ENCODE measurements at regions not wholly inside any gene's neighbourhood (a gene's known extent, or its start where the extent isn't known, plus 50 kb on each side); places are given as distances from the start of the nearest gene placed in this dataset.

DNA sequence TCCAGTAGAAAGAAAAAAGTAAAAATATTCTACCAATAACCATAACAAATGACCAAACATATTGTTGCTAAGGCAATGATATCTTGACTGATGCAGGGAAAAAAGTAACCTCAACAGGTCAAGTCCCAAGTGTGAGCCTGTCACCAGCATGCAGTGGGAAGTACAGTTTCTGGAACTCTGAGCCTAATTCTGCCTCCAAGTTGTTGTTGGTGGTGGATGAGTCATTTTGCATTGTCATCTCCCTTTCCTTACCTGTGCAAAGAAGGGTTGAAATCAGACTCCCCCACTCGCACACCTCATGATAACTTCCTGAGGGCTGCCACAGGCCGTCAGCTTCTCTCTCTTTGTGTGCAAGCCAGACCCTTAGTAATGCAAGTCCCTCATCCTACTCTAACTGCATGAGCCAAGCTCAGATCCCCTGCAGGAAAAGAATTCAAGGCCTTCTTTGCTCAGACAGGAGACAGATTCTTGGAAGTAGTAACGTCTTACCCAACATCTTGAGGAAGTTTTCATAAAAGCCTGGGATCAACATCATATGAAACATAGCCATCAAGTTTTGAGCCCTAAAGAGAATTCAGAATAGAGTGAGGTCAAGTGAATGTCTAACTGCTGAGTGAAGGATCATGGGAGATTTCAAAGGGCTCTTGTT, 207.6 kb upstream of the FOXA2 start:
- H3K36me3 ChIP-seq (ENCODE audit: control insufficient read depth in 4 of 4, insufficient read depth in 3 of 4, low read depth in 1 of 4, low read length in 3 of 4), result no peaks in the 10 kb centered on the region

More for the DNA sequence above, 207.6 kb upstream of the FOXA2 start:
- H3K9ac ChIP-seq (ENCODE audit: low read depth in 1 of 2, low read length in 2 of 2), result no peak overlapping the region
- TF ChIP-seq NR2F2 (IDR thresholded peaks at IDR 0.05) (no peak), FOXA1 (IDR thresholded peaks at IDR 0.05) (no peak), FOXA2 (IDR thresholded peaks at IDR 0.05) (no peak), EGR1 (IDR thresholded peaks at IDR 0.05; ENCODE audit: low read depth in 2 of 2) (no peak), TAF1 (conservative IDR thresholded peaks at IDR 0.05) (no peak), GABPA (IDR thresholded peaks at IDR 0.05 in 1 of 2, conservative IDR thresholded peaks at IDR 0.05 in 1 of 2) (no peak), JUND (IDR thresholded peaks at IDR 0.05) (no peak), SP1 (IDR thresholded peaks at IDR 0.05) (no peak), HNF4A (conservative IDR thresholded peaks at IDR 0.05) (no peak), YY1 (IDR thresholded peaks at IDR 0.05) (no peak), RXRA (IDR thresholded peaks at IDR 0.05) (no peak), RAD21 (IDR thresholded peaks at IDR 0.05) (no peak), HNF4G (IDR thresholded peaks at IDR 0.05) (no peak)
- TF ChIP-seq, protein P1, sequence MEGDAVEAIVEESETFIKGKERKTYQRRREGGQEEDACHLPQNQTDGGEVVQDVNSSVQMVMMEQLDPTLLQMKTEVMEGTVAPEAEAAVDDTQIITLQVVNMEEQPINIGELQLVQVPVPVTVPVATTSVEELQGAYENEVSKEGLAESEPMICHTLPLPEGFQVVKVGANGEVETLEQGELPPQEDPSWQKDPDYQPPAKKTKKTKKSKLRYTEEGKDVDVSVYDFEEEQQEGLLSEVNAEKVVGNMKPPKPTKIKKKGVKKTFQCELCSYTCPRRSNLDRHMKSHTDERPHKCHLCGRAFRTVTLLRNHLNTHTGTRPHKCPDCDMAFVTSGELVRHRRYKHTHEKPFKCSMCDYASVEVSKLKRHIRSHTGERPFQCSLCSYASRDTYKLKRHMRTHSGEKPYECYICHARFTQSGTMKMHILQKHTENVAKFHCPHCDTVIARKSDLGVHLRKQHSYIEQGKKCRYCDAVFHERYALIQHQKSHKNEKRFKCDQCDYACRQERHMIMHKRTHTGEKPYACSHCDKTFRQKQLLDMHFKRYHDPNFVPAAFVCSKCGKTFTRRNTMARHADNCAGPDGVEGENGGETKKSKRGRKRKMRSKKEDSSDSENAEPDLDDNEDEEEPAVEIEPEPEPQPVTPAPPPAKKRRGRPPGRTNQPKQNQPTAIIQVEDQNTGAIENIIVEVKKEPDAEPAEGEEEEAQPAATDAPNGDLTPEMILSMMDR (IDR thresholded peaks at IDR 0.05; ENCODE audit: low read depth, low read length, missing input control), result no peak
- TF ChIP-seq, protein P2, sequence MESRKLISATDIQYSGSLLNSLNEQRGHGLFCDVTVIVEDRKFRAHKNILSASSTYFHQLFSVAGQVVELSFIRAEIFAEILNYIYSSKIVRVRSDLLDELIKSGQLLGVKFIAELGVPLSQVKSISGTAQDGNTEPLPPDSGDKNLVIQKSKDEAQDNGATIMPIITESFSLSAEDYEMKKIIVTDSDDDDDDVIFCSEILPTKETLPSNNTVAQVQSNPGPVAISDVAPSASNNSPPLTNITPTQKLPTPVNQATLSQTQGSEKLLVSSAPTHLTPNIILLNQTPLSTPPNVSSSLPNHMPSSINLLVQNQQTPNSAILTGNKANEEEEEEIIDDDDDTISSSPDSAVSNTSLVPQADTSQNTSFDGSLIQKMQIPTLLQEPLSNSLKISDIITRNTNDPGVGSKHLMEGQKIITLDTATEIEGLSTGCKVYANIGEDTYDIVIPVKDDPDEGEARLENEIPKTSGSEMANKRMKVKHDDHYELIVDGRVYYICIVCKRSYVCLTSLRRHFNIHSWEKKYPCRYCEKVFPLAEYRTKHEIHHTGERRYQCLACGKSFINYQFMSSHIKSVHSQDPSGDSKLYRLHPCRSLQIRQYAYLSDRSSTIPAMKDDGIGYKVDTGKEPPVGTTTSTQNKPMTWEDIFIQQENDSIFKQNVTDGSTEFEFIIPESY (IDR thresholded peaks at IDR 0.05), result no peak
- TF ChIP-seq, protein P3, sequence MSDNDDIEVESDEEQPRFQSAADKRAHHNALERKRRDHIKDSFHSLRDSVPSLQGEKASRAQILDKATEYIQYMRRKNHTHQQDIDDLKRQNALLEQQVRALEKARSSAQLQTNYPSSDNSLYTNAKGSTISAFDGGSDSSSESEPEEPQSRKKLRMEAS (IDR thresholded peaks at IDR 0.05), result no peak
- TF ChIP-seq, protein P4, sequence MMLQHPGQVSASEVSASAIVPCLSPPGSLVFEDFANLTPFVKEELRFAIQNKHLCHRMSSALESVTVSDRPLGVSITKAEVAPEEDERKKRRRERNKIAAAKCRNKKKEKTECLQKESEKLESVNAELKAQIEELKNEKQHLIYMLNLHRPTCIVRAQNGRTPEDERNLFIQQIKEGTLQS (IDR thresholded peaks at IDR 0.05), result no peak
- TF ChIP-seq, protein P5, sequence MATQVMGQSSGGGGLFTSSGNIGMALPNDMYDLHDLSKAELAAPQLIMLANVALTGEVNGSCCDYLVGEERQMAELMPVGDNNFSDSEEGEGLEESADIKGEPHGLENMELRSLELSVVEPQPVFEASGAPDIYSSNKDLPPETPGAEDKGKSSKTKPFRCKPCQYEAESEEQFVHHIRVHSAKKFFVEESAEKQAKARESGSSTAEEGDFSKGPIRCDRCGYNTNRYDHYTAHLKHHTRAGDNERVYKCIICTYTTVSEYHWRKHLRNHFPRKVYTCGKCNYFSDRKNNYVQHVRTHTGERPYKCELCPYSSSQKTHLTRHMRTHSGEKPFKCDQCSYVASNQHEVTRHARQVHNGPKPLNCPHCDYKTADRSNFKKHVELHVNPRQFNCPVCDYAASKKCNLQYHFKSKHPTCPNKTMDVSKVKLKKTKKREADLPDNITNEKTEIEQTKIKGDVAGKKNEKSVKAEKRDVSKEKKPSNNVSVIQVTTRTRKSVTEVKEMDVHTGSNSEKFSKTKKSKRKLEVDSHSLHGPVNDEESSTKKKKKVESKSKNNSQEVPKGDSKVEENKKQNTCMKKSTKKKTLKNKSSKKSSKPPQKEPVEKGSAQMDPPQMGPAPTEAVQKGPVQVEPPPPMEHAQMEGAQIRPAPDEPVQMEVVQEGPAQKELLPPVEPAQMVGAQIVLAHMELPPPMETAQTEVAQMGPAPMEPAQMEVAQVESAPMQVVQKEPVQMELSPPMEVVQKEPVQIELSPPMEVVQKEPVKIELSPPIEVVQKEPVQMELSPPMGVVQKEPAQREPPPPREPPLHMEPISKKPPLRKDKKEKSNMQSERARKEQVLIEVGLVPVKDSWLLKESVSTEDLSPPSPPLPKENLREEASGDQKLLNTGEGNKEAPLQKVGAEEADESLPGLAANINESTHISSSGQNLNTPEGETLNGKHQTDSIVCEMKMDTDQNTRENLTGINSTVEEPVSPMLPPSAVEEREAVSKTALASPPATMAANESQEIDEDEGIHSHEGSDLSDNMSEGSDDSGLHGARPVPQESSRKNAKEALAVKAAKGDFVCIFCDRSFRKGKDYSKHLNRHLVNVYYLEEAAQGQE (IDR thresholded peaks at IDR 0.05), result no peak
- H3K27me3 ChIP-seq (ENCODE audit: control insufficient read depth in 4 of 4, insufficient read depth in 4 of 4, low read length in 3 of 4), result peaks cover 0 to 5% (median 0%) of the 10 kb centered on the region in 4 donors
- DNase-seq (ENCODE audit: low spot score), result no peak
- H3K4me3 ChIP-seq (ENCODE audit: low read depth in 1 of 3, low read length in 3 of 3), result no peak overlapping the region
- H3K4me1 ChIP-seq (ENCODE audit: control insufficient read depth in 4 of 4, insufficient read depth in 4 of 4, low read length in 3 of 4), result no peaks in the 10 kb centered on the region
- no peak overlapping the region for H3K27ac ChIP-seq (ENCODE audit: low read depth in 1 of 2, low read length in 2 of 2)
- no peaks in the 10 kb centered on the region for H3K9me3 ChIP-seq (ENCODE audit: control insufficient read depth in 4 of 4, low read length in 3 of 4)
- 69% methylated on average over 3 of the region's 3 CpGs for WGBS
